Neural cell (in vitro differentiated cells): ENCODE measurements at regions not wholly inside any gene's neighbourhood (a gene's known extent, or its start where the extent isn't known, plus 50 kb on each side); places are given as distances from the start of the nearest gene placed in this dataset.

Experiments
- CTCF ChIP-seq: fragments of 450-650 bp; IDR thresholded peaks from 2 replicates; pipeline ENCODE4 v1.5.1; 2014; ENCODE audit warnings: antibody characterized with exemption, mild to moderate bottlenecking, moderate library complexity; ENCODE audit not compliant: poor library complexity, severe bottlenecking
- POLR2AphosphoS5 ChIP-seq: IDR thresholded peaks from 2 replicates; pipeline ENCODE4 v1.6.1; 2012
- RAD21 ChIP-seq: fragments of 450-650 bp; conservative IDR thresholded peaks from 2 replicates; pipeline ENCODE4 v1.6.1; 2014; ENCODE audit warnings: antibody characterized with exemption, mild to moderate bottlenecking, moderate library complexity

GRCh38 chr4:189022440-189023035 lies 883.3 kb downstream of the TRIML1 start:
- TF ChIP-seq POLR2AphosphoS5 (no peak), RAD21 (no peak), CTCF (no peak)
